PC-9 (cell line): ENCODE measurements at regions not wholly inside any gene's neighbourhood (a gene's known extent, or its start where the extent isn't known, plus 50 kb on each side); places are given as distances from the start of the nearest gene placed in this dataset.

Source experiments
- CTCF ChIP-seq: fragments of 200-600 bp; sonication (generic); conservative IDR thresholded peaks from 2 replicates; pipeline ENCODE4 v1.6.1; 2017; ENCODE audit warnings: mixed run types, antibody characterized with exemption, mild to moderate bottlenecking, moderate library complexity
- EZH2 ChIP-seq: fragments of 200-600 bp; sonication (generic); IDR thresholded peaks from 2 replicates; pipeline ENCODE4 v1.8.0; 2017; ENCODE audit warnings: antibody characterized with exemption, low read depth

- no peak for TF ChIP-seq CTCF
- TF ChIP-seq EZH2, result no peak
These were observed 58.3 kb upstream of the HES1 start for GRCh38 chr3:194077602-194078001.
